D721Med (cell line): ENCODE measurements at regions not wholly inside any gene's neighbourhood (a gene's known extent, or its start where the extent isn't known, plus 50 kb on each side); places are given as distances from the start of the nearest gene placed in this dataset.

Experiments
- DNase-seq: peaks from one replicate; pipeline ENCODE4 v3.0.0; 2011; ENCODE audit warnings: low spot score; ENCODE audit not compliant: insufficient read length
- FAIRE-seq: peaks from 2 replicates; lab custom pipeline; 2011; peaks lifted over from hg19 to GRCh38; lab: Jason Lieb, UNC
- CTCF ChIP-seq: IDR thresholded peaks from 2 replicates; pipeline ENCODE4 v1.5.1; 2012; ENCODE audit warnings: mild to moderate bottlenecking, control low read depth; ENCODE audit not compliant: insufficient read depth; ENCODE audit errors: missing control alignments

GRCh38 chr12:24748326-24748725 is 200.6 kb downstream of the BCAT1 start:
- FAIRE-seq = no peak
- no peak for TF ChIP-seq CTCF
- DNase-seq = no peak

GRCh38 chr12:24746864-24747263 is 202.0 kb downstream of the BCAT1 start:
- no peak for FAIRE-seq
- TF ChIP-seq CTCF = no peak

GRCh38 chr12:24746006-24746671 is 202.8 kb downstream of the BCAT1 start:
- DNase-seq (no peak), FAIRE-seq (no peak)
- TF ChIP-seq CTCF = no peak

More at GRCh38 chr12:24746864-24747263, 202.0 kb downstream of the BCAT1 start:
- DNase-seq = no peak

- no peak for FAIRE-seq
- no peak for DNase-seq
- no peak for TF ChIP-seq CTCF
Observed at GRCh38 chr12:24743941-24744793, 204.7 kb downstream of the BCAT1 start.

GRCh38 chr12:24742378-24742777 is 206.5 kb downstream of the BCAT1 start:
- FAIRE-seq (no peak), DNase-seq (no peak)
- TF ChIP-seq CTCF = no peak

GRCh38 chr12:24741216-24741615 is 207.7 kb downstream of the BCAT1 start:
- TF ChIP-seq CTCF = no peak
- no peak for DNase-seq
- FAIRE-seq = no peak
